ENCODE measurements at regions not wholly inside any gene's neighbourhood (a gene's known extent, or its start where the extent isn't known, plus 50 kb on each side); places are given as distances from the start of the nearest gene placed in this dataset.

DNA sequence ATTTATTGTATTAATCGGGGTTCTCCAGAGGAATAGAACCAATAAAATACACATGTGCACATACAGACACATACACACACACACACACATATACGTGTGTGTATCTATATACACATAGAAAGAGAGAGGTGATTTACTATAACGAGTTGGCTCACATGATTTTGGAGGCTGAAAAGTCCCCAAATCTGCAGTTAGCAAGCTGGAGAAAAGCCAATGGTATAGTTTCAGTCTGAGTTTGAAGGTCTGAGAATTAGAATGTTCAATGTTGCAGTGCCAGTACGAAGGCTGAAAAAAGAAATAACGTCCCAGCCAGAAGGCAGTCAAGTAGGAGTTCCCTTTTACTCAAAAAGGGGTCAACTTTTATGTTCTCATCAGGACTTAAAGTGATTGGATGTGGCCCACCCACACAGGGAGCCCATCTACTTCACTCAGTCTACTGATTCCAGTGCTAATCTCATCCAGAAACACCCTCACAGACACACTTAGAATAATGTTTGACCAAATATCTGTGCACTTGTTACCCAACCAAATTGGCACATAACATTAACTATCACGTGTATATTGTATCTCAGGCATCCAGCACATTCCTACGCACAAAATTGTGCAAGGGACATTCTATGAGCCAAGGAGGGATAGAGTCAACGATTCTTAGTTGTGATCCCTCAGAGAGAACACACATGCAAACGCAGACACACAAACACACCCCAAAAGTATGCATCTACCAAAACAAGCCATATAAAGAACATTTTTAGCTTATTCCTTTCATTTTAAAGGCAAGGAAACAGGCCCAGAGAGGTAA is 195.5 kb upstream of the DUSP10 start:
- DNase-seq: no peak
- Histone ChIP-seq H3K27me3 (ENCODE audit: control insufficient read depth, insufficient read depth, low read length) (no peaks in the 10 kb centered on the region), H3K36me3 (replicated peaks; ENCODE audit: control insufficient read depth, insufficient read depth, low read length) (no peaks in the 10 kb centered on the region), H3K4me3 (ENCODE audit: insufficient read depth, low read depth, low read length) (no peak overlapping the region)

GRCh38 chr1:221933814-221934213 is 191.9 kb upstream of the DUSP10 start:
- Histone ChIP-seq H3K4me3 (ENCODE audit: insufficient read depth, low read depth, low read length) (no peak overlapping the region), H3K27me3 (ENCODE audit: control insufficient read depth, insufficient read depth, low read length) (no peaks in the 10 kb centered on the region), H3K36me3 (replicated peaks; ENCODE audit: control insufficient read depth, insufficient read depth, low read length) (no peaks in the 10 kb centered on the region)
- DNase-seq: no peak

DNA sequence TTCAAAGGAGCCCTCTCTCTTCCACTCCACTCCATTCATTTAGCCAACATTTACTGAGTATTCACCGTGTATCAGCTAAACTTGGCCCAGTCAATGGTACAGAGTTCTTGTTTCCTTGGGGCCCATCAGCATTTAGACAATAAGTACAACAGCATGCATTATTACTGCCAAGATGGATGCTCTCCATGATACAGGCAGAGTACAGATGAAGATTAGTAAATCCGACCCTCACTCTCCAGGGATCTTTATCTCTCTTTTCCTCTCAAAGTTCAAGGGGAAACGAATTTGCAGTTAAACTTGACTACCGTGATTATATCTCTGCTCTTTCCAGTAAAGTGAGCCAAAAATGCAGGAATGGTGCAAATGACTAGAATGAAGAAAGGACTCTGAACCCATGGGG is 184.6 kb upstream of the DUSP10 start:
- Histone ChIP-seq H3K36me3 (replicated peaks; ENCODE audit: control insufficient read depth, insufficient read depth, low read length) (no peaks in the 10 kb centered on the region), H3K27me3 (ENCODE audit: control insufficient read depth, insufficient read depth, low read length) (no peaks in the 10 kb centered on the region), H3K4me3 (ENCODE audit: insufficient read depth, low read depth, low read length) (no peak overlapping the region)
- DNase-seq: no peak

DNA sequence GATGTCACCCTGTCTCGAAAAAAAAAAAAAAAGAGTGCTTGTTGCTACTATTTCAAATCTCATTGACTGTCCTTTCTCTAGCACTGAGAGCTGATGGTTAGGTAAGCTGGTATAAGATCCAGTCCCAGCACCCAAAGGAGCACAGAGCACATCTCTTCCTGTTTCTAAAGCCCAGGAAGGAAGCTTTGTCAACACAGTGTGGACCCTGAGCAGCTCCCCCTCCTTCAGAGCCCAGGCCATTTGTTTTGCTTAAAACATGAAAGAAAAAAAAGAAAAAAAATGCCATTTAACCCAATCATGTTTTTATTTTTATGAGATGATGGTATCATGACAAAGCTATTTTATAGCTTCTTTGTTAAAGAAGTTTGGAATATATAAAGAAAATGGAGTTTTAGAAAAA is 184.1 kb upstream of the DUSP10 start:
- Histone ChIP-seq H3K27me3 (ENCODE audit: control insufficient read depth, insufficient read depth, low read length) (no peaks in the 10 kb centered on the region), H3K4me3 (ENCODE audit: insufficient read depth, low read depth, low read length) (no peak overlapping the region), H3K36me3 (replicated peaks; ENCODE audit: control insufficient read depth, insufficient read depth, low read length) (no peaks in the 10 kb centered on the region)
- no peak for DNase-seq

DNA sequence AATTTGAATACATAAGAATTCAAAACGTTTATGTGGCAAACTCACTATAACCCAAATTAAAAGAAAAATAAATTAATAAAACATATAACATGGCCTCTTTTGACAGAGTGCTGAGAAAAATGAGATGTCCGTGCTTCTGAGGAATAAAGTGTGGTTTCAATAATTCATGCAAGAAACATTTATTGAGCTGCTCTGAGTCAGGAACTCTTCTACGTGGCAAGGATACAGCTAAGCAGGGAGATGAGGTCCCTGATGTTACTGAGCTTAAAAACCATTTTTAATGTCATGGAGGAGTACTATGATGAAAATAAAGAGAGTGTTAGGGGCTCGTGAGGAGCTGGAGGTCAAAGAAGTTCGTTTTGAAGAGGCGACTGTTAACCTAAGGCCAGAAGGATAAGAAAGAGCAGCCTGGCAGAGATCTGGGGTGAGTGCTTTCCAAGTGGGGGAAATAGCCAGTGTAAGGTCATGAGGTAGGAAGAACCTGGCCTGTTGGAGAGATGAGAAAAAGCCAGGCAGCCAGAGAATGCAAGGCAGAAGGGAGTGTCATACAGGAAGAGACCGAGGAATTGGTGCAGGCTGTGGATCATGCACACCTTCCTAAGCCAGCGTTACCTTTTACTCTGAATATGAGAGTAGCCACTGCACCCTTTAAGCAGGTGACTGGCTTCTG is 182.2 kb upstream of the DUSP10 start:
- H3K27me3 ChIP-seq (ENCODE audit: control insufficient read depth, insufficient read depth, low read length): no peaks in the 10 kb centered on the region
- DNase-seq: no peak
- no peaks in the 10 kb centered on the region for H3K36me3 ChIP-seq (replicated peaks; ENCODE audit: control insufficient read depth, insufficient read depth, low read length)
- no peak overlapping the region for H3K4me3 ChIP-seq (ENCODE audit: insufficient read depth, low read depth, low read length)

GRCh38 chr1:221921936-221922335 is 180.0 kb upstream of the DUSP10 start:
- Histone ChIP-seq H3K36me3 (replicated peaks; ENCODE audit: control insufficient read depth, insufficient read depth, low read length) (no peaks in the 10 kb centered on the region), H3K27me3 (ENCODE audit: control insufficient read depth, insufficient read depth, low read length) (no peaks in the 10 kb centered on the region), H3K4me3 (ENCODE audit: insufficient read depth, low read depth, low read length) (no peak overlapping the region)
- no peak for DNase-seq

DNA sequence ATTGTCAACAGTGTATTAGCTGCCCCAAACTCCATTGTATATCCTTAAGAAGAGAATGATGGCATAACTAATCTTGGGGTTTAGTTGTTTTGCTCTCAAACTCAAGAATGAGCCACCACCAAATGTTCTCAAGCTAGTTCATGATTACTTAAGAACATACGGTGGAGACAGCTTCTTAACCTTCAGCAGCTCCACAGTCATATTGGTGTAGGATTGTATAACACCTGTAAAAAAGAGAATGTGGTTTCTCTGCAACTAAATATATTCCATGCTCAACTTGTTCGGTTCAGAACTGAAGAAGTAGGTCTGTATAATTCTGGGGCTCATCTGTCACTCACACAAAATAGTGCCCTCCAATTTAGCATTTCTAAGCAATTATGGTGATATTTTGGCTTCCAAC is 177.9 kb upstream of the DUSP10 start:
- Histone ChIP-seq H3K36me3 (replicated peaks; ENCODE audit: control insufficient read depth, insufficient read depth, low read length) (no peaks in the 10 kb centered on the region), H3K27me3 (ENCODE audit: control insufficient read depth, insufficient read depth, low read length) (no peaks in the 10 kb centered on the region), H3K4me3 (ENCODE audit: insufficient read depth, low read depth, low read length) (no peak overlapping the region)
- DNase-seq: no peak

DNA sequence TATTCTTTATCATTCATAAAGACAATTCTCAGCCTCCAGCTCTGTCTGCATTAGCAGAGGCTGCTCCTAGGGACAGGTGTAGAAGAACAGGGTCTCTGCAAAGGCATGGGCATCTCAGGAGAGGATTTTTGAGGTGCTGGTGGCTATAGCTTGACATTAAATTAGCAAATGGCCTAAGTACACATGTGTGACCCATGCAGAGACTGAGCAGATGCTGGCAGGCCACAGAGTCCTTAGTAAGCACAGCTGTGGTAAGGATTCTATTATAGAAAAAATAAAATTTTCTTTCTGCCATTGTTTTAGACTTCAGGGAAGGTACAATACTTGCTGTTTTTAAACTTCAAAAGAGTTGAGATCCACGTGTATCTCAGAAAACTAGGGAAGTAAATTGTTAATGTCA is 177.5 kb upstream of the DUSP10 start:
- Histone ChIP-seq H3K36me3 (replicated peaks; ENCODE audit: control insufficient read depth, insufficient read depth, low read length) (no peaks in the 10 kb centered on the region), H3K4me3 (ENCODE audit: insufficient read depth, low read depth, low read length) (no peak overlapping the region), H3K27me3 (ENCODE audit: control insufficient read depth, insufficient read depth, low read length) (no peaks in the 10 kb centered on the region)
- no peak for DNase-seq

DNA sequence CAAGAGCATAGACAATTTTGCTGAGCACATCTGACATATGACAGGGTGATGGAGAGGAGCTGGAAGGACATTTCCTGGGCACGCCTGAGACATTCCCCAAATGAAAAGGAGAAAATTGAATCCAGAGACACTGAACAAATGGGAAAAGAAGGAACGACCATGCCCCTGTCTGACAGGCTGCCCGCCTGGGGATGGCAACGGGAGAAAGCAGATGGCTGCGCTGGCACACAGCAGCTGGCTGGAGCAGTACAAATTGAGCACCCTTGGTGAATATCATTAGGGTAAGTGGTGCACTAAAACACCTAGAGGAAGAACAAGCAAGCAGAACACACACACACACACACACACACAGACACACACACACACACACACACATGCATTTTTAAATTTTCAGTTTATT is 174.3 kb upstream of the DUSP10 start:
- Histone ChIP-seq H3K27me3 (ENCODE audit: control insufficient read depth, insufficient read depth, low read length) (no peaks in the 10 kb centered on the region), H3K4me3 (ENCODE audit: insufficient read depth, low read depth, low read length) (no peak overlapping the region), H3K36me3 (replicated peaks; ENCODE audit: control insufficient read depth, insufficient read depth, low read length) (no peaks in the 10 kb centered on the region)
- DNase-seq: no peak

GRCh38 chr1:221915764-221916163 is 173.9 kb upstream of the DUSP10 start:
- H3K27me3 ChIP-seq (ENCODE audit: control insufficient read depth, insufficient read depth, low read length): no peaks in the 10 kb centered on the region
- H3K4me3 ChIP-seq (ENCODE audit: insufficient read depth, low read depth, low read length): no peak overlapping the region
- DNase-seq: no peak
- no peaks in the 10 kb centered on the region for H3K36me3 ChIP-seq (replicated peaks; ENCODE audit: control insufficient read depth, insufficient read depth, low read length)

DNA sequence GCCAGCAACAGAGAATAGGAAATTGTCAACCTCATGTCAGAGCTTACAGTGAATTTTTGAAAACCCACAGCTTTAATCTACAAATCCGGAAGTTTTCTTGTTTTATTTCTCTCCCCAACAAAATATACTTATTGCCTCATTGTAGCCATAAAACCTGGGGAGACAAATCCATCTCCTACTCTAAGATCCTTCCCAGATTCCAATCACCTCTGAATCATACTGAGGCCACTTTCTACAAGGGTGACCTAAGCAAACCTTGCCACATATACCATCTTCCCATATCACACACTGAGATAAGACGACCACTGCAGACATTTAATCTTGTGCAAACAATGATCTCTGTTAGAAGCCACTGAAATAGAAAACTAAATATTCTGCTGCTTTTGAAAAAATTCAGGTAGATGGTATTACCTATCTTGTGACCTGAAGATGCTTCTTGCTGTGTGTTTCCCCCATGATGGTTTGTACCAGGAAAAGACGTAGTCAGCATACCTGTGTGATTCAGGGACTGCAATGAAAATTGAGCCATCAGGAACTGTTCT is 171.5 kb upstream of the DUSP10 start:
- Histone ChIP-seq H3K36me3 (replicated peaks; ENCODE audit: control insufficient read depth, insufficient read depth, low read length) (no peaks in the 10 kb centered on the region), H3K4me3 (ENCODE audit: insufficient read depth, low read depth, low read length) (no peak overlapping the region), H3K27me3 (ENCODE audit: control insufficient read depth, insufficient read depth, low read length) (no peaks in the 10 kb centered on the region)
- no peak for DNase-seq

- Histone ChIP-seq H3K27me3 (ENCODE audit: control insufficient read depth, insufficient read depth, low read length) (no peaks in the 10 kb centered on the region), H3K4me3 (ENCODE audit: insufficient read depth, low read depth, low read length) (no peak overlapping the region), H3K36me3 (replicated peaks; ENCODE audit: control insufficient read depth, insufficient read depth, low read length) (no peaks in the 10 kb centered on the region)
- no peak for DNase-seq
Measured at GRCh38 chr1:221912230-221912629, 170.3 kb upstream of the DUSP10 start.

GRCh38 chr1:221911714-221912113 is 169.8 kb upstream of the DUSP10 start:
- H3K36me3 ChIP-seq (replicated peaks; ENCODE audit: control insufficient read depth, insufficient read depth, low read length): no peaks in the 10 kb centered on the region
- DNase-seq: no peak
- no peak overlapping the region for H3K4me3 ChIP-seq (ENCODE audit: insufficient read depth, low read depth, low read length)
- H3K27me3 ChIP-seq (ENCODE audit: control insufficient read depth, insufficient read depth, low read length): no peaks in the 10 kb centered on the region

- H3K27me3 ChIP-seq (ENCODE audit: control insufficient read depth, insufficient read depth, low read length): no peaks in the 10 kb centered on the region
- H3K36me3 ChIP-seq (replicated peaks; ENCODE audit: control insufficient read depth, insufficient read depth, low read length): no peaks in the 10 kb centered on the region
- no peak for DNase-seq
- H3K4me3 ChIP-seq (ENCODE audit: insufficient read depth, low read depth, low read length): no peak overlapping the region
Measured at GRCh38 chr1:221910222-221910621, 168.3 kb upstream of the DUSP10 start.

- no peaks in the 10 kb centered on the region for H3K27me3 ChIP-seq (ENCODE audit: control insufficient read depth, insufficient read depth, low read length)
- no peak for DNase-seq
- no peak overlapping the region for H3K4me3 ChIP-seq (ENCODE audit: insufficient read depth, low read depth, low read length)
- no peaks in the 10 kb centered on the region for H3K36me3 ChIP-seq (replicated peaks; ENCODE audit: control insufficient read depth, insufficient read depth, low read length)
Measured at GRCh38 chr1:221908573-221908972, 166.7 kb upstream of the DUSP10 start.

All from H7 (cell line).